OCI-LY3 (cell line): ENCODE measurements at regions not wholly inside any gene's neighbourhood (a gene's known extent, or its start where the extent isn't known, plus 50 kb on each side); places are given as distances from the start of the nearest gene placed in this dataset.

ENCODE experiments used
- EZH2phosphoT487 ChIP-seq: fragments of 200-600 bp; shearing (Covaris generic); IDR thresholded peaks from 2 replicates; pipeline ENCODE4 v1.6.1; 2018; ENCODE audit warnings: antibody characterized with exemption, mixed run types, low read depth
- TF ChIP-seq, protein P1 (sequence below): fragments of 200-600, 300-600 bp; sonication (generic); IDR thresholded peaks from 2 replicates; pipeline ENCODE4 v1.5.1; 2014; ENCODE audit warnings: antibody characterized with exemption, low read length, low read depth

DNA sequence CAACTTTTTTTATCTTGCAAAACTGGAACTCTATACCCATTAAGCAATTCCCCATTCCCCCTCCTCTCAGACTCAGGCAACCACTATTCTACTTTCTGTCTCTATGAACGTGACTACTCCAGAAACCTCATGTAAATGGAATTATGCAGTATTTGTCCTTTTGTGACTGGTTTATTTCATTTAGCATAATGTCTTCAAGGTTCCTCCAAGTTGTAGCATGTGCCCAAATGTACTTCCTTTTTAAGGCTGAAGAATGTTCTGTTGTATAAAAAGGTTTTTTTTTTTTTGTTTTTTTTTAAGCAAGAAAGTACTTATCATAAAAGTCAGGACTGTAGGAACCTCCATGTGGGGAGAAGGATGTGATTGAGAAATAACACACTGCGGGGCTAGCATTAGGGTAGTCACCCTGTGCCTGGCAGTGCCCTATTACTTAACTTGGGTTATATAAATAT lies 145.3 kb upstream of the FOXN2 start:
- TF ChIP-seq, protein P1, sequence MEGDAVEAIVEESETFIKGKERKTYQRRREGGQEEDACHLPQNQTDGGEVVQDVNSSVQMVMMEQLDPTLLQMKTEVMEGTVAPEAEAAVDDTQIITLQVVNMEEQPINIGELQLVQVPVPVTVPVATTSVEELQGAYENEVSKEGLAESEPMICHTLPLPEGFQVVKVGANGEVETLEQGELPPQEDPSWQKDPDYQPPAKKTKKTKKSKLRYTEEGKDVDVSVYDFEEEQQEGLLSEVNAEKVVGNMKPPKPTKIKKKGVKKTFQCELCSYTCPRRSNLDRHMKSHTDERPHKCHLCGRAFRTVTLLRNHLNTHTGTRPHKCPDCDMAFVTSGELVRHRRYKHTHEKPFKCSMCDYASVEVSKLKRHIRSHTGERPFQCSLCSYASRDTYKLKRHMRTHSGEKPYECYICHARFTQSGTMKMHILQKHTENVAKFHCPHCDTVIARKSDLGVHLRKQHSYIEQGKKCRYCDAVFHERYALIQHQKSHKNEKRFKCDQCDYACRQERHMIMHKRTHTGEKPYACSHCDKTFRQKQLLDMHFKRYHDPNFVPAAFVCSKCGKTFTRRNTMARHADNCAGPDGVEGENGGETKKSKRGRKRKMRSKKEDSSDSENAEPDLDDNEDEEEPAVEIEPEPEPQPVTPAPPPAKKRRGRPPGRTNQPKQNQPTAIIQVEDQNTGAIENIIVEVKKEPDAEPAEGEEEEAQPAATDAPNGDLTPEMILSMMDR: no peak
- no peak for TF ChIP-seq EZH2phosphoT487
